ENCODE measurements at regions not wholly inside any gene's neighbourhood (a gene's known extent, or its start where the extent isn't known, plus 50 kb on each side); places are given as distances from the start of the nearest gene placed in this dataset.

DNA sequence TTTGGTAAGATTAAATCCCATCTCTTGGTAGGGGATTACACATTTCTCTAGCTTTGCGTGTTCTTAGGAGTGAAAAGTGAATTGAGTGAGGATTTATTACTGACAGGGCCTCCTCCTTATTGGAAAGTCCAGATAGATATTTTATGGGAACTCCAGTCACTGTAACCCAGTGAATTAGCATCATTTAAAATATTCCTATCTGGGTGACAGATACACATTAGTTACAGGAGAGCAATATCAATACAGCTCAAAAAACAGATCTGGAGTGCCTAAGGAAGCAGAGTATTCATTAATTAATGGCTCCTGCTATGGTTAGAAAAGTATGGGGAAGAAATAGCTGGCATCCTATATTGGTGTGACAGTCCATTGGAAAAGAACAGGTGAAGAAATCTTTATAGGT lies 248.2 kb downstream of the SLITRK6 start:
- H3K27me3 ChIP-seq (ENCODE audit: insufficient read depth), result no peaks in the 10 kb centered on the region
- no peak for DNase-seq (ENCODE audit: low spot score)
- H3K36me3 ChIP-seq (ENCODE audit: insufficient read depth), result peaks cover 10% of the 10 kb centered on the region; the same call in 1 of the 2 replicates
- H3K4me3 ChIP-seq, result no peak overlapping the region
- Mint-ChIP-seq H3K27me3 (ENCODE audit: insufficient read depth, low read depth, poor library complexity) (no peaks in the 10 kb centered on the region), H3K4me3 (no peak overlapping the region), H3K27ac (no peak overlapping the region), H3K9me3 (peaks cover 17% of the 10 kb centered on the region), H3K4me1 (no peaks in the 10 kb centered on the region), H3K36me3 (ENCODE audit: low read depth) (peaks cover 12% of the 10 kb centered on the region)
- H3K9me2 ChIP-seq (ENCODE audit: insufficient read depth), result peaks cover 3% of the 10 kb centered on the region; the same call in 1 of the 2 replicates
- no peak overlapping the region for H3K4me2 ChIP-seq
- no peaks in the 10 kb centered on the region for H3K79me2 ChIP-seq (replicated peaks; ENCODE audit: insufficient read depth)
- no peak overlapping the region for H2AFZ ChIP-seq
- H4K20me1 ChIP-seq (replicated peaks; ENCODE audit: insufficient read depth), result no peaks in the 10 kb centered on the region
- no peaks in the 10 kb centered on the region for H3K4me1 ChIP-seq (ENCODE audit: insufficient read depth)
- no peak overlapping the region for H3K27ac ChIP-seq (ENCODE audit: low read depth)
- TF ChIP-seq, protein P1, sequence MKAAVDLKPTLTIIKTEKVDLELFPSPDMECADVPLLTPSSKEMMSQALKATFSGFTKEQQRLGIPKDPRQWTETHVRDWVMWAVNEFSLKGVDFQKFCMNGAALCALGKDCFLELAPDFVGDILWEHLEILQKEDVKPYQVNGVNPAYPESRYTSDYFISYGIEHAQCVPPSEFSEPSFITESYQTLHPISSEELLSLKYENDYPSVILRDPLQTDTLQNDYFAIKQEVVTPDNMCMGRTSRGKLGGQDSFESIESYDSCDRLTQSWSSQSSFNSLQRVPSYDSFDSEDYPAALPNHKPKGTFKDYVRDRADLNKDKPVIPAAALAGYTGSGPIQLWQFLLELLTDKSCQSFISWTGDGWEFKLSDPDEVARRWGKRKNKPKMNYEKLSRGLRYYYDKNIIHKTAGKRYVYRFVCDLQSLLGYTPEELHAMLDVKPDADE (IDR thresholded peaks at IDR 0.05), result no peak
- TF ChIP-seq EZH2 (IDR thresholded peaks at IDR 0.05; ENCODE audit: low read depth, unreplicated experiment), result no peak
- no peak for TF ChIP-seq NANOG (IDR thresholded peaks at IDR 0.05; ENCODE audit: borderline replicate concordance)
- no peak for TF ChIP-seq ZNF331 (CRISPR knock-in tag; IDR thresholded peaks at IDR 0.05; ENCODE audit: low read depth)
- TF ChIP-seq STAT1 (IDR thresholded peaks at IDR 0.05; ENCODE audit: unreplicated experiment), result no peak
- TF ChIP-seq, protein P2, sequence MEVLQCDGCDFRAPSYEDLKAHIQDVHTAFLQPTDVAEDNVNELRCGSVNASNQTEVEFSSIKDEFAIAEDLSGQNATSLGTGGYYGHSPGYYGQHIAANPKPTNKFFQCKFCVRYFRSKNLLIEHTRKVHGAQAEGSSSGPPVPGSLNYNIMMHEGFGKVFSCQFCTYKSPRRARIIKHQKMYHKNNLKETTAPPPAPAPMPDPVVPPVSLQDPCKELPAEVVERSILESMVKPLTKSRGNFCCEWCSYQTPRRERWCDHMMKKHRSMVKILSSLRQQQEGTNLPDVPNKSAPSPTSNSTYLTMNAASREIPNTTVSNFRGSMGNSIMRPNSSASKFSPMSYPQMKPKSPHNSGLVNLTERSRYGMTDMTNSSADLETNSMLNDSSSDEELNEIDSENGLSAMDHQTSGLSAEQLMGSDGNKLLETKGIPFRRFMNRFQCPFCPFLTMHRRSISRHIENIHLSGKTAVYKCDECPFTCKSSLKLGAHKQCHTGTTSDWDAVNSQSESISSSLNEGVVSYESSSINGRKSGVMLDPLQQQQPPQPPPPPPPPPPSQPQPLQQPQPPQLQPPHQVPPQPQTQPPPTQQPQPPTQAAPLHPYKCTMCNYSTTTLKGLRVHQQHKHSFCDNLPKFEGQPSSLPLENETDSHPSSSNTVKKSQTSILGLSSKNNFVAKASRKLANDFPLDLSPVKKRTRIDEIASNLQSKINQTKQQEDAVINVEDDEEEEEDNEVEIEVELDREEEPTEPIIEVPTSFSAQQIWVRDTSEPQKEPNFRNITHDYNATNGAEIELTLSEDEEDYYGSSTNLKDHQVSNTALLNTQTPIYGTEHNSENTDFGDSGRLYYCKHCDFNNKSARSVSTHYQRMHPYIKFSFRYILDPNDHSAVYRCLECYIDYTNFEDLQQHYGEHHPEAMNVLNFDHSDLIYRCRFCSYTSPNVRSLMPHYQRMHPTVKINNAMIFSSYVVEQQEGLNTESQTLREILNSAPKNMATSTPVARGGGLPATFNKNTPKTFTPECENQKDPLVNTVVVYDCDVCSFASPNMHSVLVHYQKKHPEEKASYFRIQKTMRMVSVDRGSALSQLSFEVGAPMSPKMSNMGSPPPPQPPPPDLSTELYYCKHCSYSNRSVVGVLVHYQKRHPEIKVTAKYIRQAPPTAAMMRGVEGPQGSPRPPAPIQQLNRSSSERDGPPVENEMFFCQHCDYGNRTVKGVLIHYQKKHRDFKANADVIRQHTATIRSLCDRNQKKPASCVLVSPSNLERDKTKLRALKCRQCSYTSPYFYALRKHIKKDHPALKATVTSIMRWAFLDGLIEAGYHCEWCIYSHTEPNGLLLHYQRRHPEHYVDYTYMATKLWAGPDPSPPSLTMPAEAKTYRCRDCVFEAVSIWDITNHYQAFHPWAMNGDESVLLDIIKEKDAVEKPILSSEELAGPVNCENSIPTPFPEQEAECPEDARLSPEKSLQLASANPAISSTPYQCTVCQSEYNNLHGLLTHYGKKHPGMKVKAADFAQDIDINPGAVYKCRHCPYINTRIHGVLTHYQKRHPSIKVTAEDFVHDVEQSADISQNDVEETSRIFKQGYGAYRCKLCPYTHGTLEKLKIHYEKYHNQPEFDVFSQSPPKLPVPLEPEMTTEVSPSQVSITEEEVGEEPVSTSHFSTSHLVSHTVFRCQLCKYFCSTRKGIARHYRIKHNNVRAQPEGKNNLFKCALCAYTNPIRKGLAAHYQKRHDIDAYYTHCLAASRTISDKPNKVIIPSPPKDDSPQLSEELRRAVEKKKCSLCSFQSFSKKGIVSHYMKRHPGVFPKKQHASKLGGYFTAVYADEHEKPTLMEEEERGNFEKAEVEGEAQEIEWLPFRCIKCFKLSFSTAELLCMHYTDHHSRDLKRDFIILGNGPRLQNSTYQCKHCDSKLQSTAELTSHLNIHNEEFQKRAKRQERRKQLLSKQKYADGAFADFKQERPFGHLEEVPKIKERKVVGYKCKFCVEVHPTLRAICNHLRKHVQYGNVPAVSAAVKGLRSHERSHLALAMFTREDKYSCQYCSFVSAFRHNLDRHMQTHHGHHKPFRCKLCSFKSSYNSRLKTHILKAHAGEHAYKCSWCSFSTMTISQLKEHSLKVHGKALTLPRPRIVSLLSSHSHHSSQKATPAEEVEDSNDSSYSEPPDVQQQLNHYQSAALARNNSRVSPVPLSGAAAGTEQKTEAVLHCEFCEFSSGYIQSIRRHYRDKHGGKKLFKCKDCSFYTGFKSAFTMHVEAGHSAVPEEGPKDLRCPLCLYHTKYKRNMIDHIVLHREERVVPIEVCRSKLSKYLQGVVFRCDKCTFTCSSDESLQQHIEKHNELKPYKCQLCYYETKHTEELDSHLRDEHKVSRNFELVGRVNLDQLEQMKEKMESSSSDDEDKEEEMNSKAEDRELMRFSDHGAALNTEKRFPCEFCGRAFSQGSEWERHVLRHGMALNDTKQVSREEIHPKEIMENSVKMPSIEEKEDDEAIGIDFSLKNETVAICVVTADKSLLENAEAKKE (CRISPR knock-in tag; IDR thresholded peaks at IDR 0.05), result no peak
- TF ChIP-seq EZH2phosphoT487 (IDR thresholded peaks at IDR 0.05; ENCODE audit: unreplicated experiment), result no peak
- no peak for TF ChIP-seq JUNB (IDR thresholded peaks at IDR 0.05; ENCODE audit: unreplicated experiment)
- TF ChIP-seq CTCF (conservative IDR thresholded peaks at IDR 0.05; ENCODE audit: low read depth in 2 of 2), result no peak
- no peak for TF ChIP-seq POLR2AphosphoS5 (IDR thresholded peaks at IDR 0.05; ENCODE audit: low read depth)
- TF ChIP-seq ZNF114 (CRISPR knock-in tag; IDR thresholded peaks at IDR 0.05), result no peak
- TF ChIP-seq CREB1 (CRISPR knock-in tag; IDR thresholded peaks at IDR 0.05; ENCODE audit: low read depth), result no peak
- no peak for TF ChIP-seq REST (IDR thresholded peaks at IDR 0.05; ENCODE audit: unreplicated experiment)
- no peak for ATAC-seq
- no peaks in the 10 kb centered on the region for H3F3A ChIP-seq (replicated peaks; ENCODE audit: low read depth)
